HepG2 (cell line): ENCODE measurements at regions not wholly inside any gene's neighbourhood (a gene's known extent, or its start where the extent isn't known, plus 50 kb on each side); places are given as distances from the start of the nearest gene placed in this dataset.

Experiments used
- ATAC-seq: fragments of 200-7000 bp; cut with Tn5 transposase; 3 replicates; pipeline ENCODE4 v1.9.1; 2020; ENCODE audit warnings: mild to moderate bottlenecking, moderate library complexity
- BruUV-seq: library from RNA; stranded (reverse); fragments of 400-500 nt; replicated peaks from 2 replicates; lab custom pipeline; 2021; lab: Mats Ljungman, UMichigan
- CTCF ChIA-PET: fragments of 300-600 bp; formaldehyde crosslinking; extraction: SDS; loops from one replicate; lab custom pipeline; 2021; ENCODE audit warnings: low total read pairs, inconsistent platforms, low intra/inter-chr PET ratio; lab: Yijun Ruan, JAX
- POLR2A ChIA-PET: fragments of 350-600 bp; sonication (Branson Sonifier 250); formaldehyde crosslinking; loops from one replicate; lab custom pipeline; 2020; ENCODE audit warnings: antibody characterized with exemption, inconsistent platforms; lab: Yijun Ruan, JAX
- DNase-seq: peaks from one replicate; pipeline ENCODE4 v3.0.0-alpha.2; 2015; ENCODE audit warnings: low spot score
- FAIRE-seq: peaks from 3 replicates; lab custom pipeline; 2011; peaks lifted over from hg19 to GRCh38; lab: Jason Lieb, UNC
- H2AFZ ChIP-seq: one replicate; pipeline ENCODE4 v1.6.1; 2011; ENCODE audit warnings: low read length, inconsistent platforms
- H3K27ac ChIP-seq: fragments of 300-600 bp; 3 replicates; pipeline ENCODE4 v1.8.0; 2011; ENCODE audit warnings: mixed run types, mild to moderate bottlenecking, mixed read lengths, low read length, inconsistent platforms; ENCODE audit not compliant: insufficient read depth; ENCODE audit errors: extremely low read length
- H3K27me3 ChIP-seq, 2 experiments: fragments of 200-600 bp in 1 of 2; 2 replicates in 1 of 2; 3 replicates in 1 of 2; pipeline versions ENCODE4 v1.6.0 to v1.8.0; 2011; ENCODE audit warnings: low read length in 2 of 2, mild to moderate bottlenecking in 2 of 2, moderate library complexity in 2 of 2, inconsistent platforms in 1 of 2; ENCODE audit not compliant: insufficient read depth in 2 of 2, control insufficient read depth in 1 of 2
- H3K36me3 ChIP-seq, 2 experiments: fragments of 200-600 bp in 1 of 2; replicated peaks in 1 of 2; 2 replicates in 1 of 2; 3 replicates in 1 of 2; pipeline versions ENCODE4 v1.5.1 to v1.8.0; 2011; ENCODE audit warnings: low read length in 2 of 2, inconsistent platforms in 1 of 2; ENCODE audit not compliant: insufficient read depth in 2 of 2, control insufficient read depth in 1 of 2
- H3K4me1 ChIP-seq: 2 replicates; pipeline ENCODE4 v1.5.1; 2012; ENCODE audit warnings: low read length, inconsistent platforms; ENCODE audit not compliant: insufficient read depth
- H3K4me2 ChIP-seq: 2 replicates; pipeline ENCODE4 v1.6.0; 2011; ENCODE audit warnings: low read depth, low read length, inconsistent platforms
- H3K4me3 ChIP-seq, 3 experiments: fragments of 200-600 bp in 1 of 3; sonication (generic), shearing (Covaris generic) in 1 of 3; replicated peaks in 1 of 3; 2 replicates each; pipeline ENCODE4 v1.5.1; 2011 to 2016; ENCODE audit warnings: low read length in 3 of 3, inconsistent platforms in 2 of 3, low read depth in 2 of 3, mild to moderate bottlenecking in 2 of 3, control low read depth in 1 of 3, mixed read lengths in 1 of 3; ENCODE audit not compliant: insufficient read depth in 1 of 3
- H3K79me2 ChIP-seq: one replicate; pipeline ENCODE4 v1.6.1; 2011; ENCODE audit warnings: low read length, inconsistent platforms; ENCODE audit not compliant: insufficient read depth
- H3K9ac ChIP-seq: 2 replicates; pipeline ENCODE4 v1.6.0; 2011; ENCODE audit warnings: mild to moderate bottlenecking, low read depth, low read length, inconsistent platforms; ENCODE audit not compliant: insufficient read depth
- H3K9me3 ChIP-seq: 2 replicates; pipeline ENCODE4 v1.5.1; 2012; ENCODE audit warnings: mild to moderate bottlenecking, low read length
- H4K20me1 ChIP-seq: 2 replicates; pipeline ENCODE4 v1.6.0; 2011; ENCODE audit warnings: inconsistent platforms, mild to moderate bottlenecking, low read length, moderate library complexity; ENCODE audit not compliant: insufficient read depth
- ARNTL ChIP-seq: sonication (generic); formaldehyde crosslinking; IDR thresholded peaks from 2 replicates; pipeline ENCODE4 v1.4.0; 2020; ENCODE audit warnings: mild to moderate bottlenecking, missing genetic modification reagents
- MAZ ChIP-seq, 2 experiments: sonication (generic) in 1 of 2; formaldehyde crosslinking in 1 of 2; IDR thresholded peaks; 2 replicates each; pipeline versions ENCODE4 v1.5.0 to v1.6.1; 2012 to 2020; ENCODE audit warnings: low read depth in 2 of 2, mild to moderate bottlenecking in 2 of 2, borderline replicate concordance in 1 of 2, improper control_type of control experiment in 1 of 2, low read length in 1 of 2, missing genetic modification reagents in 1 of 2, moderate library complexity in 1 of 2
- NFE2L2 ChIP-seq: fragments of 150-350 bp; IDR thresholded peaks from 2 replicates; pipeline ENCODE4 v1.6.1; 2014; ENCODE audit warnings: low read length
- RBM22 ChIP-seq: fragments of 200-400 bp; formaldehyde crosslinking; optimal IDR thresholded peaks from 2 replicates; pipeline ENCODE3; 2017; ENCODE audit warnings: mild to moderate bottlenecking, low read length, moderate library complexity
- SETDB1 ChIP-seq: sonication (generic); formaldehyde crosslinking; IDR thresholded peaks from 2 replicates; pipeline ENCODE4 v1.5.1; 2020; ENCODE audit warnings: missing genetic modification reagents, mild to moderate bottlenecking, borderline replicate concordance
- SP4 ChIP-seq: sonication (generic); formaldehyde crosslinking; IDR thresholded peaks from 2 replicates; pipeline ENCODE4 v1.8.1; 2023; ENCODE audit warnings: mild to moderate bottlenecking, missing genetic modification reagents
- TGIF2 ChIP-seq: IDR thresholded peaks from 2 replicates; pipeline ENCODE4 v1.6.1; 2016; ENCODE audit warnings: control low read depth, missing compliant biosample characterization
- THAP7 ChIP-seq: sonication (generic); formaldehyde crosslinking; IDR thresholded peaks from 2 replicates; pipeline ENCODE4 v1.8.1; 2023; ENCODE audit warnings: mild to moderate bottlenecking, missing genetic modification reagents
- ZBTB1 ChIP-seq: sonication (generic); formaldehyde crosslinking; IDR thresholded peaks from 2 replicates; pipeline ENCODE4 v1.4.0; 2020; ENCODE audit warnings: missing genetic modification reagents, borderline replicate concordance
- ZBTB2 ChIP-seq: sonication (generic); formaldehyde crosslinking; IDR thresholded peaks from 2 replicates; pipeline ENCODE4 v1.8.0; 2022; ENCODE audit warnings: low read depth, missing genetic modification reagents
- WGBS: methylation state at CpG from one replicate; pipeline ENCODE4 v1.1.6; 2017; ENCODE audit warnings: low lambda C conversion rate; 5-methylcytosine and 5-hydroxymethylcytosine counted together
- in situ Hi-C: cut with HindIII; loops from 2 replicates; pipeline ENCODE4 v1.10.0; 2017; ENCODE audit warnings: low pct_unique_long_range_greater_than_20kb; ENCODE audit not compliant: extremely low pct_ligation_motif_present
- intact Hi-C: fragments of 100-400 bp; cut with micrococcal nuclease; formaldehyde crosslinking; loops from one replicate; pipeline ENCODE4 v1.10.0; 2022; ENCODE audit not compliant: unreplicated experiment
- TF ChIP-seq, protein P1 (sequence below): sonication (generic); formaldehyde crosslinking; IDR thresholded peaks from 2 replicates; pipeline ENCODE4 v1.5.0; 2020; ENCODE audit warnings: missing genetic modification reagents, mild to moderate bottlenecking, borderline replicate concordance
- TF ChIP-seq, protein P2 (sequence below): sonication (generic); formaldehyde crosslinking; IDR thresholded peaks from 2 replicates; pipeline ENCODE4 v1.9.0; 2021; ENCODE audit warnings: missing genetic modification reagents, borderline replicate concordance

GRCh38 chr9:96172797-96173196 is 129.2 kb downstream of the HSD17B3 start:
- peaks cover 5 to 18% of the 10 kb centered on the region in 2 experiments; a peak in 4 of 5 replicates for H3K27me3 ChIP-seq

More at GRCh38 chr9:96172797-96173196, 129.2 kb downstream of the HSD17B3 start:
- in situ Hi-C loops: no loop called here
- peaks cover 46% of the 10 kb centered on the region for H3K4me1 ChIP-seq
- no peak overlapping the region for H3K27ac ChIP-seq
- no peak for DNase-seq
- CTCF ChIA-PET: no interaction called here
- TF ChIP-seq SP4 (CRISPR knock-in tag) (no peak), NFE2L2 (no peak), TGIF2 (CRISPR knock-in tag) (no peak), SETDB1 (CRISPR knock-in tag) (no peak), ARNTL (CRISPR knock-in tag) (no peak), RBM22 (no peak), MAZ (IDR thresholded peaks at IDR 0.05; ENCODE audit: borderline replicate concordance, low read depth, low read length) (no peak), MAZ (CRISPR knock-in tag; IDR thresholded peaks at IDR 0.05; ENCODE audit: low read depth) (no peak), THAP7 (CRISPR knock-in tag) (no peak), ZBTB1 (CRISPR knock-in tag) (no peak), ZBTB2 (no peak)
- TF ChIP-seq, protein P1, sequence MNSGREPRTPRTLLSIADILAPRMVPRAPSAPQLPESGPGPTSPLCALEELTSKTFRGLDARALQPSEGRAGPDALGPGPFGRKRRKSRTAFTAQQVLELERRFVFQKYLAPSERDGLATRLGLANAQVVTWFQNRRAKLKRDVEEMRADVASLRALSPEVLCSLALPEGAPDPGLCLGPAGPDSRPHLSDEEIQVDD (CRISPR knock-in tag): no peak
- TF ChIP-seq, protein P2, sequence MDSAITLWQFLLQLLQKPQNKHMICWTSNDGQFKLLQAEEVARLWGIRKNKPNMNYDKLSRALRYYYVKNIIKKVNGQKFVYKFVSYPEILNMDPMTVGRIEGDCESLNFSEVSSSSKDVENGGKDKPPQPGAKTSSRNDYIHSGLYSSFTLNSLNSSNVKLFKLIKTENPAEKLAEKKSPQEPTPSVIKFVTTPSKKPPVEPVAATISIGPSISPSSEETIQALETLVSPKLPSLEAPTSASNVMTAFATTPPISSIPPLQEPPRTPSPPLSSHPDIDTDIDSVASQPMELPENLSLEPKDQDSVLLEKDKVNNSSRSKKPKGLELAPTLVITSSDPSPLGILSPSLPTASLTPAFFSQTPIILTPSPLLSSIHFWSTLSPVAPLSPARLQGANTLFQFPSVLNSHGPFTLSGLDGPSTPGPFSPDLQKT: no peak
- H3K4me3 ChIP-seq: no peak overlapping the region
- ATAC-seq: no peak
- no TSS peak for BruUV-seq
- 86% methylated on average over 5 of the region's 5 CpGs for WGBS
- intact Hi-C loops: no loop called here
- no peaks in the 10 kb centered on the region for H3K36me3 ChIP-seq
- H3K9ac ChIP-seq: no peak overlapping the region
- no peak overlapping the region for H2AFZ ChIP-seq
- no peaks in the 10 kb centered on the region for H3K79me2 ChIP-seq
- no peak overlapping the region for H3K4me2 ChIP-seq
- POLR2A ChIA-PET: no interaction called here
- no peaks in the 10 kb centered on the region for H4K20me1 ChIP-seq
- H3K9me3 ChIP-seq: no peaks in the 10 kb centered on the region
- no peak for FAIRE-seq
